Right renal pelvis (tissue), 4 donors: ENCODE measurements at regions not wholly inside any gene's neighbourhood (a gene's known extent, or its start where the extent isn't known, plus 50 kb on each side); places are given as distances from the start of the nearest gene placed in this dataset.

Experiments
- DNase-seq, 4 donors: peaks; one replicate each; pipeline ENCODE4 v3.0.0-alpha.2; 2013; ENCODE audit warnings: low read depth in 4 of 4, low spot score in 3 of 4, missing footprints in 1 of 4

- DNase-seq = no peak
These were observed 300.2 kb upstream of the CNTN6 start for GRCh38 chr3:792630-793029.

GRCh38 chr3:804211-804610 lies 288.6 kb upstream of the CNTN6 start:
- DNase-seq = no peak

GRCh38 chr3:805326-805725 lies 287.5 kb upstream of the CNTN6 start:
- DNase-seq = no peak

- no peak for DNase-seq
These were observed 286.8 kb upstream of the CNTN6 start for GRCh38 chr3:806006-806405.

- no peak for DNase-seq
These were observed 276.2 kb upstream of the CNTN6 start for GRCh38 chr3:816605-817004.

DNA sequence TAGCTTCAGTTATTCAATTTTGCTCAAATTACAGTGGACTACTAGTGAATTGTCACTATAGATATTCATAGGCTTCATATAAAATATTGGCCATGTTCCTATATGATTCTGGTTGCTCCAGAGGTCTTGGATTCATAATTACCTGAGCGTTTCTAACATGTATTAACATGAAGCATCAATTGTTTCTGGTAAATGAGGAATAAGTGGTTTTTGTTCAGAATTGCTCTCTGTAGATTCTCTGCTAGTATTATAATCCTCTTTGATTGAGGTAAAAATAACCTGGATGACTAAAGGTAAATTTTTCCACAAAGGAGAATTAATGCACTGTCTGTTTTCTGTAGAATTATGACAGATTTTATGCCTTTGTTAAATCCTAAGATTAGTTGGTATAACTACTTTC lies 258.1 kb upstream of the CNTN6 start:
- DNase-seq = no peak

GRCh38 chr3:835096-835495 lies 257.7 kb upstream of the CNTN6 start:
- no peak for DNase-seq

GRCh38 chr3:839981-840380 lies 252.8 kb upstream of the CNTN6 start:
- DNase-seq = no peak

GRCh38 chr3:851098-851790 lies 241.6 kb upstream of the CNTN6 start:
- DNase-seq = no peak

- DNase-seq = no peak
These were observed 240.8 kb upstream of the CNTN6 start for GRCh38 chr3:852033-852432.

DNA sequence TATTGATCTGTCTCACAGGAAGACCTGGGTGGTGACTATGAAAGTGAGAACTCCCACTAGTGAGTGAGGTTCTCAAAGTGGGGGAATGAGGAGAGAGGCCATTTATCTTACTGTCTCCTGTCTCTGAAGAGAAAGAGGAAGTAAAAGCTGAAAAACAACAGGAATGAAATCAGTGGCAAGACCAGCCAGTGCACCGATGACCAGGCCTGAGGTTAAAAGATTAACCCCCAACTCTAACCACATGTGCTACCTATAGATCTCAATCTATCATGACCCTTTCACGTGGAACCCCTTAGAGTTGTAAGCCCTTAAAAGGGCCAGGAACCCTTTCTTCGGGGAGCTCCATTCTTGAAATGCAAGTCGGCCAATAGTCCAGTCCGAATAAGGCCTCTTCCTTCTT lies 239.3 kb upstream of the CNTN6 start:
- DNase-seq = no peak

DNA sequence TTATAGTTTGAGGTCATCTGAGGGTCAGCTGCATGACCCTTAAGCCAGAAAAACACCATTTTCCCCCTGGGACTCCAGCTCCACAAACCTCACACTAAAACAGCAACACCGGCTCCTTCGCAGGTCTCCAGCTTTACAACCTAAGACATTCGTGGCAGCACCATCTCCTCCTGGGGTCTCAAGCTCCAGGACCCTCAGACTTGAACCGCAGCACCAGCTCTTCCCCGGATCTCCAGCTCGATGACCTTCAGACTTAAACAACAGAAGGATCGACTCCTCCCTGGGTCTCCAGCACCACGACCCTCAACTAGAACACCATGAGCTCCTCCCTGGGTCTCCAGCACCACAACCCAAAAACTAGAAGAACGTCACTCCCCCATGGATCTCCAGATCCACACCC lies 233.7 kb upstream of the CNTN6 start:
- DNase-seq = no peak

- no peak for DNase-seq
These were observed 231.1 kb upstream of the CNTN6 start for GRCh38 chr3:861721-862120.

GRCh38 chr3:869269-869668 lies 223.6 kb upstream of the CNTN6 start:
- DNase-seq = no peak

DNA sequence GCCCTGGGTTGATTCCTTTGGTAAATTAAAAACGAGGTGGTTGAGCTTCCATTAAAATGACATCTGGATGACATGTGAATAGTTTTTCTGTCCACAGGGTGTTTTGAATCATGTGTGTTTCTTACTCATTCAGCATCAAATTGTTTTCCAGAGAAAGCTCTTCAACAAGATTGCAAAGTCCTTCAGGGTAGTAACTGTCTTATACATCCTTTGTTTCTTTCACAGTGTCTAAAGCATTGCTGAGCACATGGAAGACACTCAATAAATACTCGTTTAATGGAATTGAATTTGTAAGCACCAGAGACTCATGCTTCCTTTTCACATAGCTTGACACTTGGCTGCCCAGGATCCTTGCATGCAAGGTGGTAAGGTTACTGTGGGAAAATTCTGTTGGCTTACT lies 223.1 kb upstream of the CNTN6 start:
- DNase-seq = no peak

- DNase-seq = no peak
These were observed 221.2 kb upstream of the CNTN6 start for GRCh38 chr3:871651-872050.

DNA sequence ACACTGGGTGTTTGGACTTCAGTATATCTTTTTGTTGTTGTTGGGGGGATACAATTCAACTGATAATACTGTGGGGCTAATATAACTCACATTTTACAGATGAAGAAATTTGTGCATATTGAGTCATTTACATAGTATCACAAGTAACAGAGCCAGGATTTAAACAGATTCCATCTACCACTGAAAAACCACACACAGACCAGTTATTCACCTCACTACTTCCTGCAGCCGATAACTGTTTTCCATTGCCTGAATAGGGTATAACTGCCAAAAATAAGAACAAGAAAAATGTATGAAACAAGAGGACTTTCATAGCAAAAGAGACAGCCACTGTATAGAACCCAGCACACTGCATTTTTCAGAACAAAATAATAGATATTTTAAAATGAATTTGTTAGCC lies 215.8 kb upstream of the CNTN6 start:
- DNase-seq = no peak

GRCh38 chr3:878746-879145 lies 214.1 kb upstream of the CNTN6 start:
- no peak for DNase-seq

GRCh38 chr3:880371-880770 lies 212.5 kb upstream of the CNTN6 start:
- no peak for DNase-seq

GRCh38 chr3:882533-882932 lies 210.3 kb upstream of the CNTN6 start:
- no peak for DNase-seq

DNA sequence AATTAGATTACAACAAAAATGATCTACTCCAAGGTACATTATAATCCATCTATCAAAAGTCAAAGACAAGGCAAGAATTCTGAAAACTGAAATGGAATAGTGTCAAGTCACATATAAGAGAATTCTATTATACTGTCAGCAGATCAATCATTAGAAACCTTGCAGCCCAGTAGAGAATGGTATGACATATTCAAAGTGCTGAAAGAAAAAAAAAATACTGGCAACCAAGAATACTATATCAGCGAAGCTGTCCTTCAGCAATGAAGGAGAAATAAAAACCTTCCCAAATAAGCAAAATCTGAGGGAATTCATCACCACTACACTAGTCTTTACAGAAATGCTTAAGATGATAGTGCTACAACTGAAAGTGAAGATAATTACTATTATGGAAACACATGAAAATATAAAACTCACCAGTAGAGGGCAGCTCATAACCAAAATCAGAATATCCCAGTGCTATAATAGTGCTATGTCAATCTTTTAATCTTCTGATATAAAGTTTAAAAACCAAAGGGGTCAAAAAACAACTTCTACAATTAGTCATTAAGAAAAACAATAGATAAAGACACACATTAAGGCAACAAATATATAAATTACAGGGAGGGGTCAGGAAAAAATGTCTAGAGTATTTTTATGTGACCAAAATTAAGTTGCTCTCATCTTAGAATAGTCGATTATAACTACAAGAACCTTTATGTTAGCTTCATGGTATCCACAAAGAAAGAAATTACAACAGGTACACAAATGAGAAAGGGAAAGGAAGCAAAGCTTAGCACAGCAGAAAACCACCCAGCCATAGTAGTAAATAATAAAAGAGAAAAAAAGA lies 190.7 kb upstream of the CNTN6 start:
- no peak for DNase-seq

DNA sequence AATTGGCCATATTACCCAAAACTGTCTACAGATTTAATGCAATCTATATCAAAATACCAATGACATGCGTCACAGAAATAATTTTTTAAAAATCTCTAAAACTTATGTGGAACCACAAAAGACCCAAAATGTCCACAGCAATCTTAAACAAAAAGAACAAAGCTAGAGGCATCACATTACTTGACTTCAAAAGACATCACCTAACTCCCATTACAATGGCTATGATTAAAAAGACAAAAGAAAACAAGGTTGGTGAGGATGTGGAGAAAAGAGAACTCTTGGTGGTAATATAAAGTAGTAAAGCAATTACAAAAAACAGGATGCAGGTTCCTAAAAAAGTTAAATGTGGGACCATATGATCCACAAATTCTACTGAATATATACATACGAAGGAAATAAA lies 187.6 kb upstream of the CNTN6 start:
- no peak for DNase-seq
